ENCODE measurements at regions not wholly inside any gene's neighbourhood (a gene's known extent, or its start where the extent isn't known, plus 50 kb on each side); places are given as distances from the start of the nearest gene placed in this dataset.
"Not testable (repeated sequence)": the region's sequence is repeated elsewhere in the genome, so short reads cannot be mapped to it uniquely, and the experiment has no call there.

- H3K27me3 Mint-ChIP-seq, result peaks cover 2% of the 10 kb centered on the region
- POLR2A ChIA-PET, result no interaction called here
- intact Hi-C loops (cut with micrococcal nuclease), result no loop called here
- DNase-seq (no peak), ATAC-seq (no peak)
- no peaks in the 10 kb centered on the region for H3K4me1 Mint-ChIP-seq (ENCODE audit: low read depth)
- no peak overlapping the region for H3K27ac Mint-ChIP-seq
- no peak for TF ChIP-seq CTCF (IDR thresholded peaks at IDR 0.05)
- H3K9me3 Mint-ChIP-seq, result no peaks in the 10 kb centered on the region
- no peaks in the 10 kb centered on the region for H3K36me3 Mint-ChIP-seq (ENCODE audit: low read depth)
- CTCF ChIA-PET, result no interaction called here
- H3K4me3 Mint-ChIP-seq, result no peak overlapping the region
Observed at GRCh38 chr11:93907901-93908300, 57.5 kb upstream of the VSTM5 start.

GRCh38 chr11:93908689-93909088 lies 58.3 kb upstream of the VSTM5 start:
- CTCF ChIA-PET, result interaction anchor here (1.4 kb wide), 1 partner anchor 13 kb away, joined by 4 read pairs; no protein-coding TSS in a partner anchor
- intact Hi-C loops (cut with micrococcal nuclease), result no loop called here
- DNase-seq (no peak), ATAC-seq (no peak)
- H3K27me3 Mint-ChIP-seq, result peaks cover 2% of the 10 kb centered on the region
- POLR2A ChIA-PET, result no interaction called here
- no peaks in the 10 kb centered on the region for H3K36me3 Mint-ChIP-seq (ENCODE audit: low read depth)
- no peak for TF ChIP-seq CTCF (IDR thresholded peaks at IDR 0.05)
- no peak overlapping the region for H3K27ac Mint-ChIP-seq
- no peaks in the 10 kb centered on the region for H3K9me3 Mint-ChIP-seq
- H3K4me3 Mint-ChIP-seq, result no peak overlapping the region
- H3K4me1 Mint-ChIP-seq (ENCODE audit: low read depth), result no peaks in the 10 kb centered on the region

GRCh38 chr11:93917673-93918072 lies 67.3 kb upstream of the VSTM5 start:
- H3K27ac Mint-ChIP-seq, result no peak overlapping the region
- H3K9me3 Mint-ChIP-seq, result no peaks in the 10 kb centered on the region
- POLR2A ChIA-PET, result no interaction called here
- intact Hi-C loops (cut with micrococcal nuclease), result no loop called here
- ATAC-seq, result no peak
- DNase-seq, result no peak
- H3K4me1 Mint-ChIP-seq (ENCODE audit: low read depth), result no peaks in the 10 kb centered on the region
- TF ChIP-seq CTCF (IDR thresholded peaks at IDR 0.05), result no peak
- no peaks in the 10 kb centered on the region for H3K36me3 Mint-ChIP-seq (ENCODE audit: low read depth)
- H3K27me3 Mint-ChIP-seq, result peaks cover 23% of the 10 kb centered on the region
- no peak overlapping the region for H3K4me3 Mint-ChIP-seq
- CTCF ChIA-PET, result no interaction called here

- peak; percentile 60 for ATAC-seq
- CTCF ChIA-PET, result interaction anchor here (0.9 to 1.7 kb wide), 9 partner anchors 9 to 587 kb away, joined by 3 to 7 read pairs (median 4); no protein-coding TSS in a partner anchor
- Mint-ChIP-seq H3K27ac (no peak overlapping the region), H3K27me3 (peaks cover 27% of the 10 kb centered on the region), H3K4me1 (ENCODE audit: low read depth) (no peaks in the 10 kb centered on the region), H3K36me3 (ENCODE audit: low read depth) (no peaks in the 10 kb centered on the region), H3K4me3 (no peak overlapping the region), H3K9me3 (no peaks in the 10 kb centered on the region)
- intact Hi-C loops (cut with micrococcal nuclease), result loop anchor here (10.0 kb wide), 1 partner anchor 583 kb away; no protein-coding TSS in a partner anchor
- POLR2A ChIA-PET, result no interaction called here
- TF ChIP-seq CTCF (IDR thresholded peaks at IDR 0.05), result peak; percentile 58
- DNase-seq, result peak; percentile 44
Observed at GRCh38 chr11:93921695-93922468, 71.5 kb upstream of the VSTM5 start.

GRCh38 chr11:93922830-93923229 lies 72.4 kb upstream of the VSTM5 start:
- intact Hi-C loops (cut with micrococcal nuclease), result loop anchor here (10.0 kb wide), 1 partner anchor 582 kb away; no protein-coding TSS in a partner anchor

GRCh38 chr11:93926099-93926498 lies 75.7 kb upstream of the VSTM5 start:
- H3K4me3 Mint-ChIP-seq; DNase-seq; CTCF ChIA-PET; H3K27ac Mint-ChIP-seq; ATAC-seq; H3K36me3 Mint-ChIP-seq (ENCODE audit: low read depth); H3K4me1 Mint-ChIP-seq (ENCODE audit: low read depth); H3K9me3 Mint-ChIP-seq; POLR2A ChIA-PET: not testable (repeated sequence)
- H3K27me3 Mint-ChIP-seq, result peaks cover 16% of the 10 kb centered on the region
- intact Hi-C loops (cut with micrococcal nuclease), result loop anchor here (10.0 kb wide), 1 partner anchor 579 kb away; no protein-coding TSS in a partner anchor

More at GRCh38 chr11:93922830-93923229, 72.4 kb upstream of the VSTM5 start:
- Mint-ChIP-seq H3K9me3 (no peaks in the 10 kb centered on the region), H3K27me3 (peaks cover 22% of the 10 kb centered on the region), H3K4me1 (ENCODE audit: low read depth) (no peaks in the 10 kb centered on the region), H3K4me3 (no peak overlapping the region), H3K27ac (no peak overlapping the region), H3K36me3 (ENCODE audit: low read depth) (no peaks in the 10 kb centered on the region)
- ChIA-PET CTCF (interaction anchor here (0.9 to 1.6 kb wide), 4 partner anchors 9 to 53 kb away, joined by 3 to 5 read pairs (median 4); no protein-coding TSS in a partner anchor), POLR2A (no interaction called here)
- ATAC-seq (no peak), DNase-seq (no peak)
- TF ChIP-seq CTCF (IDR thresholded peaks at IDR 0.05), result no peak

Measured in activated CD8-positive, alpha-beta T cell treated with anti-CD3 and anti-CD28 coated beads for 36 hours (primary cell).